IMR-90 (cell line): ENCODE measurements at regions not wholly inside any gene's neighbourhood (a gene's known extent, or its start where the extent isn't known, plus 50 kb on each side); places are given as distances from the start of the nearest gene placed in this dataset.

Experiments
- ATAC-seq: fragments of 200-7000 bp; cut with Tn5 transposase; 2 replicates; pipeline ENCODE4 v1.9.1; 2020; ENCODE audit warnings: low read depth, mild to moderate bottlenecking, moderate library complexity
- BruUV-seq: library from RNA; stranded (reverse); fragments of 400-500 nt; replicated peaks from 2 replicates; lab custom pipeline; 2021; lab: Mats Ljungman, UMichigan
- CTCF ChIA-PET: fragments of 300-600 bp; formaldehyde crosslinking; extraction: SDS; loops from one replicate; lab custom pipeline; 2021; ENCODE audit warnings: antibody characterized with exemption; lab: Yijun Ruan, JAX
- POLR2A ChIA-PET: fragments of 300-600 bp; sonication (Branson Sonifier 250); formaldehyde crosslinking; loops from one replicate; lab custom pipeline; 2022; ENCODE audit warnings: antibody characterized with exemption; ENCODE audit not compliant: unreplicated experiment; lab: Charles Lee
- DNase-seq: peaks from one replicate; pipeline ENCODE4 v3.0.0; 2013
- H2AFZ ChIP-seq: replicated peaks from 2 replicates; pipeline ENCODE3; 2013; ENCODE audit warnings: low read length, mild to moderate bottlenecking; ENCODE audit not compliant: poor library complexity
- H2AK5ac ChIP-seq: 2 replicates; pipeline ENCODE4 v1.6.1; 2013; ENCODE audit warnings: low read depth, low read length, inconsistent platforms
- H2AK9ac ChIP-seq: replicated peaks from 2 replicates; pipeline ENCODE3; 2013; ENCODE audit warnings: mild to moderate bottlenecking, low read depth, low read length, moderate library complexity; ENCODE audit not compliant: poor library complexity
- H2BK120ac ChIP-seq: 2 replicates; pipeline ENCODE4 v1.6.1; 2013; ENCODE audit warnings: low read depth, low read length, inconsistent platforms
- H2BK15ac ChIP-seq: 3 replicates; pipeline ENCODE4 v1.6.1; 2013; ENCODE audit warnings: low read depth, low read length, inconsistent platforms
- H2BK20ac ChIP-seq: 2 replicates; pipeline ENCODE4 v1.6.1; 2013; ENCODE audit warnings: low read depth, mild to moderate bottlenecking, inconsistent platforms, low read length, moderate library complexity
- H2BK5ac ChIP-seq: 2 replicates; pipeline ENCODE4 v1.6.1; 2013; ENCODE audit warnings: mild to moderate bottlenecking, low read depth, low read length, inconsistent platforms; ENCODE audit not compliant: poor library complexity, severe bottlenecking
- H3K14ac ChIP-seq: replicated peaks from 2 replicates; pipeline ENCODE4 v1.6.1; 2013; ENCODE audit warnings: low read depth, low read length, inconsistent platforms
- H3K18ac ChIP-seq: 2 replicates; pipeline ENCODE4 v1.6.1; 2013; ENCODE audit warnings: low read depth, low read length, control low read depth
- H3K23ac ChIP-seq: 2 replicates; pipeline ENCODE4 v1.6.1; 2013; ENCODE audit warnings: low read depth, low read length, inconsistent platforms
- H3K27ac ChIP-seq: 2 replicates; pipeline ENCODE4 v1.5.1; 2013; ENCODE audit warnings: mild to moderate bottlenecking, control low read depth, low read length; ENCODE audit not compliant: insufficient read depth
- H3K27me3 ChIP-seq: 2 replicates; pipeline ENCODE4 v1.6.1; 2013; ENCODE audit warnings: low read length; ENCODE audit not compliant: control insufficient read depth, insufficient read depth
- H3K36me3 ChIP-seq: 2 replicates; pipeline ENCODE4 v1.6.1; 2013; ENCODE audit warnings: low read length, mixed read lengths; ENCODE audit not compliant: control insufficient read depth, insufficient read depth
- H3K4ac ChIP-seq: 2 replicates; pipeline ENCODE4 v1.6.1; 2013; ENCODE audit warnings: low read depth, low read length, inconsistent platforms
- H3K4me1 ChIP-seq: 2 replicates; pipeline ENCODE4 v1.6.1; 2013; ENCODE audit warnings: low read length, mixed read lengths; ENCODE audit not compliant: control insufficient read depth, insufficient read depth
- H3K4me2 ChIP-seq: 2 replicates; pipeline ENCODE4 v1.6.1; 2013; ENCODE audit warnings: low read depth, mild to moderate bottlenecking, control low read depth, low read length, moderate library complexity
- H3K4me3 ChIP-seq: 2 replicates; pipeline ENCODE4 v1.5.1; 2013; ENCODE audit warnings: low read depth, mild to moderate bottlenecking, control low read depth, low read length, moderate library complexity; ENCODE audit not compliant: insufficient read depth
- H3K56ac ChIP-seq: 2 replicates; pipeline ENCODE4 v1.6.1; 2013; ENCODE audit warnings: low read length, inconsistent platforms; ENCODE audit not compliant: insufficient read depth; ENCODE audit errors: extremely low read depth
- H3K79me1 ChIP-seq, 2 experiments: 2 replicates each; pipeline ENCODE4 v1.6.1; 2013; ENCODE audit warnings: low read length in 2 of 2, inconsistent platforms in 1 of 2, low read depth in 1 of 2
- H3K9ac ChIP-seq: 2 replicates; pipeline ENCODE4 v1.6.1; 2013; ENCODE audit warnings: low read depth, low read length, control low read depth
- H3K9me1 ChIP-seq: 2 replicates; pipeline ENCODE4 v1.6.1; 2013; ENCODE audit warnings: low read length, inconsistent platforms; ENCODE audit not compliant: insufficient read depth
- H3K9me3 ChIP-seq: 2 replicates; pipeline ENCODE4 v1.6.1; 2013; ENCODE audit warnings: low read length; ENCODE audit not compliant: control insufficient read depth, insufficient read depth
- H4K20me1 ChIP-seq: 2 replicates; pipeline ENCODE4 v1.6.1; 2013; ENCODE audit warnings: low read length, inconsistent platforms; ENCODE audit not compliant: insufficient read depth
- H4K5ac ChIP-seq: 2 replicates; pipeline ENCODE4 v1.6.1; 2013; ENCODE audit warnings: mild to moderate bottlenecking, low read depth, low read length, control low read depth
- H4K8ac ChIP-seq, 2 experiments: 2 replicates each; pipeline ENCODE4 v1.6.1; 2013; ENCODE audit warnings: low read depth in 2 of 2, low read length in 2 of 2, control low read depth in 1 of 2, inconsistent platforms in 1 of 2
- H4K91ac ChIP-seq: 2 replicates; pipeline ENCODE4 v1.6.1; 2013; ENCODE audit warnings: low read depth, low read length, inconsistent platforms; ENCODE audit not compliant: insufficient read depth
- BHLHE40 ChIP-seq: fragments of 150-350 bp; IDR thresholded peaks from 2 replicates; pipeline ENCODE4 v1.6.1; 2016; ENCODE audit warnings: mild to moderate bottlenecking, low read depth, low read length
- CHD1 ChIP-seq: IDR thresholded peaks from 2 replicates; pipeline ENCODE4 v1.6.1; 2012; ENCODE audit warnings: low read depth, low read length, improper control_type of control experiment
- ELK1 ChIP-seq: fragments of 150-350 bp; IDR thresholded peaks from 2 replicates; pipeline ENCODE4 v1.6.1; 2016; ENCODE audit warnings: low read depth, mild to moderate bottlenecking, low read length, moderate library complexity, borderline replicate concordance
- MAFK ChIP-seq: IDR thresholded peaks from 2 replicates; pipeline ENCODE4 v1.6.1; 2012; ENCODE audit warnings: low read depth, low read length, improper control_type of control experiment
- MAZ ChIP-seq: IDR thresholded peaks from 2 replicates; pipeline ENCODE4 v1.6.1; 2012; ENCODE audit warnings: low read depth, mild to moderate bottlenecking, low read length, improper control_type of control experiment, moderate library complexity, borderline replicate concordance
- MXI1 ChIP-seq: IDR thresholded peaks from 2 replicates; pipeline ENCODE4 v1.6.1; 2012; ENCODE audit warnings: low read depth, mild to moderate bottlenecking, low read length, moderate library complexity, borderline replicate concordance
- POLR2A ChIP-seq: IDR thresholded peaks from 2 replicates; pipeline ENCODE4 v1.6.1; 2012; ENCODE audit warnings: mild to moderate bottlenecking, low read depth, low read length
- RFX5 ChIP-seq: IDR thresholded peaks from 2 replicates; pipeline ENCODE4 v1.8.0; 2012; ENCODE audit warnings: low read depth, mild to moderate bottlenecking, low read length, moderate library complexity
- USF2 ChIP-seq: fragments of 150-350 bp; IDR thresholded peaks from 2 replicates; pipeline ENCODE4 v1.6.1; 2017; ENCODE audit warnings: mild to moderate bottlenecking, antibody characterized with exemption, low read length, low read depth
- WGBS, 2 experiments: methylation state at CpG; one replicate each; pipeline versions ENCODE4 v1.1.5 to v1.1.7; 2013; ENCODE audit warnings: missing lambda C conversion rate in 2 of 2; ENCODE audit not compliant: insufficient read length in 1 of 2; ENCODE audit errors: extremely low coverage in 2 of 2; 5-methylcytosine and 5-hydroxymethylcytosine counted together
- dilution Hi-C: fragments of 300-500 bp; cut with HindIII; formaldehyde crosslinking; loops from one replicate; pipeline ENCODE4 v1.14.3; 2018; ENCODE audit warnings: low sequenced_read_pairs; ENCODE audit not compliant: unreplicated experiment
- in situ Hi-C: fragments of 300-500 bp; cut with MboI; formaldehyde crosslinking; loops from 3 replicates; pipeline ENCODE4 v1.14.3; 2019; ENCODE audit warnings: low sequenced_read_pairs, inconsistent platforms, mixed read lengths
- intact Hi-C: fragments of 100-400 bp; cut with micrococcal nuclease; formaldehyde crosslinking; loops from 2 replicates; pipeline ENCODE4 v1.10.0; 2022
- TF ChIP-seq, protein P1 (sequence below): conservative IDR thresholded peaks from 2 replicates; pipeline ENCODE4 v1.5.1; 2012; ENCODE audit warnings: mild to moderate bottlenecking, low read depth, low read length, improper control_type of control experiment

GRCh38 chr9:81874250-81874649 lies 54.0 kb upstream of the SPATA31D4 start:
- Histone ChIP-seq H3K27ac (no peak overlapping the region), H3K9me3 (no peaks in the 10 kb centered on the region), H4K91ac (peak overlapping the region; percentile 31; the same call in 1 of the 2 replicates), H2AK5ac (peak overlapping the region; percentile 83; the same call in 1 of the 2 replicates), H3K9me1 (peaks cover 7% of the 10 kb centered on the region), H3K4ac (peak overlapping the region; percentile 78), H3K23ac (no peak overlapping the region), H3K9ac (no peak overlapping the region), H3K4me1 (peaks cover 3% of the 10 kb centered on the region), H3K56ac (no peak overlapping the region), H4K20me1 (no peaks in the 10 kb centered on the region), H4K8ac (peak overlapping the region in 1 of 2 experiments; percentile 73; a peak in 1 of 4 replicates), H3K79me1 (no peaks in the 10 kb centered on the region), H2BK15ac (peak overlapping the region; percentile 86; the same call in 1 of the 3 replicates), H2BK20ac (peak overlapping the region; percentile 10; the same call in 1 of the 2 replicates), H3K14ac (peak overlapping the region; percentile 69; the same call in 1 of the 2 replicates), H4K5ac (no peak overlapping the region), H2AFZ (no peak overlapping the region), H3K4me2 (no peak overlapping the region), H2BK120ac (peak overlapping the region; percentile 70; the same call in 1 of the 2 replicates), H3K4me3 (no peak overlapping the region), H3K36me3 (no peaks in the 10 kb centered on the region), H3K18ac (no peak overlapping the region), H2AK9ac (no peak overlapping the region), H3K27me3 (no peaks in the 10 kb centered on the region), H2BK5ac (peak overlapping the region; percentile 22)
- WGBS, 2 experiments = 100% methylated on average over 1 of the region's 7 CpGs; no CpG with 5 or more reads in 1 of the 2 experiments
- no peak for TF ChIP-seq MAFK
- TF ChIP-seq MXI1 = no peak
- TF ChIP-seq POLR2A = no peak
- TF ChIP-seq, protein P1, sequence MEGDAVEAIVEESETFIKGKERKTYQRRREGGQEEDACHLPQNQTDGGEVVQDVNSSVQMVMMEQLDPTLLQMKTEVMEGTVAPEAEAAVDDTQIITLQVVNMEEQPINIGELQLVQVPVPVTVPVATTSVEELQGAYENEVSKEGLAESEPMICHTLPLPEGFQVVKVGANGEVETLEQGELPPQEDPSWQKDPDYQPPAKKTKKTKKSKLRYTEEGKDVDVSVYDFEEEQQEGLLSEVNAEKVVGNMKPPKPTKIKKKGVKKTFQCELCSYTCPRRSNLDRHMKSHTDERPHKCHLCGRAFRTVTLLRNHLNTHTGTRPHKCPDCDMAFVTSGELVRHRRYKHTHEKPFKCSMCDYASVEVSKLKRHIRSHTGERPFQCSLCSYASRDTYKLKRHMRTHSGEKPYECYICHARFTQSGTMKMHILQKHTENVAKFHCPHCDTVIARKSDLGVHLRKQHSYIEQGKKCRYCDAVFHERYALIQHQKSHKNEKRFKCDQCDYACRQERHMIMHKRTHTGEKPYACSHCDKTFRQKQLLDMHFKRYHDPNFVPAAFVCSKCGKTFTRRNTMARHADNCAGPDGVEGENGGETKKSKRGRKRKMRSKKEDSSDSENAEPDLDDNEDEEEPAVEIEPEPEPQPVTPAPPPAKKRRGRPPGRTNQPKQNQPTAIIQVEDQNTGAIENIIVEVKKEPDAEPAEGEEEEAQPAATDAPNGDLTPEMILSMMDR = no peak
- TF ChIP-seq ELK1 = no peak
- TF ChIP-seq CHD1 = no peak
- TF ChIP-seq BHLHE40 = no peak
- no peak for TF ChIP-seq USF2
- no peak for TF ChIP-seq RFX5
- no peak for TF ChIP-seq MAZ
- intact Hi-C loops = loop anchor here (10.0 kb wide), 1 partner anchor 731 kb away; no protein-coding TSS in a partner anchor
- in situ Hi-C loops = no loop called here
- ATAC-seq (no peak), DNase-seq (no peak)
- ChIA-PET POLR2A (no interaction called here), CTCF (no interaction called here)
- no TSS peak for BruUV-seq
- dilution Hi-C loops = no loop called here
